ENCODE measurements at regions not wholly inside any gene's neighbourhood (a gene's known extent, or its start where the extent isn't known, plus 50 kb on each side); places are given as distances from the start of the nearest gene placed in this dataset.

- H3K23me2 ChIP-seq (ENCODE audit: insufficient read length, low read depth, low read length, poor library complexity, severe bottlenecking): no peaks in the 10 kb centered on the region
- no peak for DNase-seq
- H3K9me3 ChIP-seq (ENCODE audit: control insufficient read depth, low read depth, low read length): no peaks in the 10 kb centered on the region
- H2BK15ac ChIP-seq (ENCODE audit: low read depth, low read length): no peak overlapping the region
- H3K27ac Mint-ChIP-seq: no peak overlapping the region; a peak in 1 of 7 replicates
- no peak overlapping the region for H4K5ac ChIP-seq (ENCODE audit: insufficient read length, low read depth, low read length)
- H3K4ac ChIP-seq (ENCODE audit: low read depth, low read length): no peak overlapping the region
- no peak overlapping the region for H3K4me2 ChIP-seq (ENCODE audit: insufficient read depth, insufficient read length, low read length)
- no peak overlapping the region for H3K56ac ChIP-seq (ENCODE audit: insufficient read length, low read depth, low read length)
- no peak overlapping the region for H3K27ac ChIP-seq (ENCODE audit: insufficient read length, low read depth, low read length)
- no peak overlapping the region for H2AK5ac ChIP-seq (ENCODE audit: insufficient read length, low read length)
- no peak overlapping the region for H4K91ac ChIP-seq (ENCODE audit: insufficient read length, low read depth, low read length)
- no peak; the same call in 2 of the 3 replicates for TF ChIP-seq CTCF (conservative IDR thresholded peaks at IDR 0.05)
- H3K27me3 ChIP-seq (ENCODE audit: insufficient read depth, low read length): no peaks in the 10 kb centered on the region
- H3K4me3 Mint-ChIP-seq: no peak overlapping the region
- H3K4me1 Mint-ChIP-seq: no peaks in the 10 kb centered on the region
- H2BK12ac ChIP-seq (ENCODE audit: insufficient read length, low read depth, low read length): no peak overlapping the region
- H2BK20ac ChIP-seq (ENCODE audit: low read depth, low read length, poor library complexity, severe bottlenecking): no peak overlapping the region
- H3K4me1 ChIP-seq (ENCODE audit: insufficient read depth, low read length): no peaks in the 10 kb centered on the region
- WGBS (ENCODE audit: extremely low coverage, insufficient read length, low lambda C conversion rate): no CpG with 5 or more reads among the region's 8 CpGs
- H3K79me1 ChIP-seq (ENCODE audit: insufficient read depth, low read depth, low read length, poor library complexity, severe bottlenecking): no peaks in the 10 kb centered on the region
- no peaks in the 10 kb centered on the region; a peak in 2 of 7 replicates for H3K36me3 Mint-ChIP-seq (ENCODE audit: insufficient read depth in 1 of 3, low read depth in 3 of 3)
- no peaks in the 10 kb centered on the region for H3K79me2 ChIP-seq (ENCODE audit: insufficient read depth, low read length)
- H2BK5ac ChIP-seq (ENCODE audit: insufficient read length, low read length): no peak overlapping the region
- no peak overlapping the region for H3K18ac ChIP-seq (ENCODE audit: insufficient read length, low read depth, low read length)
- no peaks in the 10 kb centered on the region for H4K20me1 ChIP-seq (ENCODE audit: control insufficient read depth, insufficient read depth, insufficient read length)
- H3K27me3 Mint-ChIP-seq (ENCODE audit: low read depth): peaks cover 3% of the 10 kb centered on the region
- no peak overlapping the region for H2BK120ac ChIP-seq (ENCODE audit: low read depth, low read length, poor library complexity, severe bottlenecking)
- H4K8ac ChIP-seq (replicated peaks; ENCODE audit: insufficient read length, low read depth, low read length): no peak overlapping the region
- H3K14ac ChIP-seq (ENCODE audit: insufficient read depth, low read length): no peak overlapping the region
- H3K9ac ChIP-seq (ENCODE audit: extremely low read depth, insufficient read length, low read length): no peak overlapping the region
- H2AFZ ChIP-seq (ENCODE audit: low read length): no peak overlapping the region
- no peak overlapping the region for H3K23ac ChIP-seq (ENCODE audit: insufficient read length, low read depth, low read length)
- no peak overlapping the region for H3T11ph ChIP-seq (ENCODE audit: low read length)
- H3K9me3 Mint-ChIP-seq: peaks cover 1 to 48% of the 10 kb centered on the region in 2 experiments; a peak in 3 of 5 replicates
Measured at GRCh38 chr14:23729720-23730387, 93.7 kb downstream of the DHRS2 start.
